Caco-2 (cell line): ENCODE measurements at regions not wholly inside any gene's neighbourhood (a gene's known extent, or its start where the extent isn't known, plus 50 kb on each side); places are given as distances from the start of the nearest gene placed in this dataset.
A peak's percentile ranks its signal among the peaks of the same experiment; 100 is the strongest.

Source experiments
- BruUV-seq: library from RNA; stranded (reverse); fragments of 400-500 nt; replicated peaks from 2 replicates; lab custom pipeline; 2021; lab: Mats Ljungman, UMichigan
- CTCF ChIA-PET: fragments of 300-600 bp; sonication (Branson Sonifier 250); formaldehyde crosslinking; loops from one replicate; lab custom pipeline; 2022; ENCODE audit warnings: antibody characterized with exemption; lab: Charles Lee
- POLR2A ChIA-PET: fragments of 300-600 bp; sonication (Branson Sonifier 250); formaldehyde crosslinking; loops from one replicate; lab custom pipeline; 2022; ENCODE audit warnings: antibody characterized with exemption; lab: Charles Lee
- DNase-seq, 2 experiments: peaks; one replicate each; pipeline versions ENCODE4 v3.0.0 to v3.0.0-alpha.2; 2020 to 2022
- H3K27me3 ChIP-seq: replicated peaks from 2 replicates; pipeline ENCODE4 v1.6.0; 2011; ENCODE audit warnings: low read length; ENCODE audit not compliant: control insufficient read depth, insufficient read depth
- H3K36me3 ChIP-seq: 2 replicates; pipeline ENCODE4 v1.5.1; 2011; ENCODE audit warnings: low read length; ENCODE audit not compliant: control insufficient read depth, insufficient read depth
- H3K4me1 ChIP-seq: fragments of 250-450 bp; sonication (Bioruptor Pico); 2 replicates; pipeline ENCODE4 v1.5.1; 2020; ENCODE audit warnings: mild to moderate bottlenecking
- H3K4me3 ChIP-seq: 2 replicates; pipeline ENCODE4 v1.5.1; 2011; ENCODE audit warnings: low read depth, mild to moderate bottlenecking, control low read depth, low read length
- H3K9me3 ChIP-seq: fragments of 250-450 bp; sonication (Bioruptor Pico); 2 replicates; pipeline ENCODE4 v1.5.1; 2020; ENCODE audit warnings: mild to moderate bottlenecking, moderate library complexity
- H3K27ac Mint-ChIP-seq: one replicate; pipeline ENCODE4 v1.8.0; 2022; ENCODE audit warnings: mixed read lengths; ENCODE audit not compliant: unreplicated experiment
- H3K27me3 Mint-ChIP-seq: one replicate; pipeline ENCODE4 v1.8.0; 2022; ENCODE audit warnings: mixed read lengths; ENCODE audit not compliant: insufficient read depth, unreplicated experiment
- H3K36me3 Mint-ChIP-seq: one replicate; pipeline ENCODE4 v1.8.0; 2022; ENCODE audit warnings: mild to moderate bottlenecking, mixed read lengths; ENCODE audit not compliant: insufficient read depth, unreplicated experiment
- H3K4me1 Mint-ChIP-seq: one replicate; pipeline ENCODE4 v1.8.0; 2022; ENCODE audit warnings: low read depth, mixed read lengths; ENCODE audit not compliant: unreplicated experiment
- H3K4me3 Mint-ChIP-seq: one replicate; pipeline ENCODE4 v1.8.0; 2022; ENCODE audit warnings: mild to moderate bottlenecking, moderate library complexity, mixed read lengths; ENCODE audit not compliant: unreplicated experiment
- H3K9me3 Mint-ChIP-seq: one replicate; pipeline ENCODE4 v1.8.0; 2022; ENCODE audit warnings: mixed read lengths; ENCODE audit not compliant: unreplicated experiment
- CTCF ChIP-seq, 2 experiments: fragments of 200-600 bp in 1 of 2; IDR thresholded peaks; 1 replicate in 1 of 2; 2 replicates in 1 of 2; pipeline versions ENCODE4 v1.5.1 to v1.8.0; 2011 to 2022; ENCODE audit warnings: antibody characterized with exemption in 1 of 2, control low read depth in 1 of 2, inconsistent platforms in 1 of 2, low read depth in 1 of 2, low read length in 1 of 2, mild to moderate bottlenecking in 1 of 2, moderate library complexity in 1 of 2; ENCODE audit not compliant: insufficient read depth in 1 of 2, severe bottlenecking in 1 of 2, unreplicated experiment in 1 of 2
- intact Hi-C: fragments of 100-400 bp; cut with micrococcal nuclease; formaldehyde crosslinking; loops from one replicate; pipeline ENCODE4 v1.10.0; 2022; ENCODE audit not compliant: unreplicated experiment

- BruUV-seq: no TSS peak
Observed at GRCh38 chr4:84269536-84270044, 229.5 kb downstream of the NKX6-1 start.

GRCh38 chr4:84264652-84265051 is 234.4 kb downstream of the NKX6-1 start:
- Histone ChIP-seq H3K9me3 (peaks cover 5% of the 10 kb centered on the region), H3K27me3 (no peaks in the 10 kb centered on the region), H3K4me1 (peaks cover 8% of the 10 kb centered on the region), H3K36me3 (no peaks in the 10 kb centered on the region), H3K4me3 (no peak overlapping the region)
- Mint-ChIP-seq H3K36me3 (no peaks in the 10 kb centered on the region), H3K9me3 (peaks cover 17% of the 10 kb centered on the region), H3K27me3 (no peaks in the 10 kb centered on the region), H3K27ac (no peak overlapping the region), H3K4me1 (peaks cover 7% of the 10 kb centered on the region), H3K4me3 (no peak overlapping the region)
- CTCF ChIA-PET: no interaction called here
- POLR2A ChIA-PET: no interaction called here
- BruUV-seq: no TSS peak
- DNase-seq: no peak
- intact Hi-C loops: no loop called here
- TF ChIP-seq CTCF (IDR thresholded peaks at IDR 0.05; ENCODE audit: insufficient read depth in 1 of 2, low read depth in 1 of 2, low read length in 1 of 2, severe bottlenecking in 1 of 2, unreplicated experiment in 1 of 2): no peak

More at GRCh38 chr4:84269536-84270044, 229.5 kb downstream of the NKX6-1 start:
- H3K9me3 Mint-ChIP-seq: no peaks in the 10 kb centered on the region
- Histone ChIP-seq H3K36me3 (no peaks in the 10 kb centered on the region), H3K9me3 (no peaks in the 10 kb centered on the region), H3K4me1 (peaks cover 14% of the 10 kb centered on the region), H3K27me3 (no peaks in the 10 kb centered on the region), H3K4me3 (no peak overlapping the region)
- peak overlapping the region; percentile 47 for H3K4me3 Mint-ChIP-seq
- no peaks in the 10 kb centered on the region for H3K36me3 Mint-ChIP-seq
- no peak overlapping the region for H3K27ac Mint-ChIP-seq
- ChIA-PET POLR2A (no interaction called here), CTCF (no interaction called here)
- H3K27me3 Mint-ChIP-seq: no peaks in the 10 kb centered on the region
- H3K4me1 Mint-ChIP-seq: peaks cover 14% of the 10 kb centered on the region
- DNase-seq: no peak
- TF ChIP-seq CTCF (IDR thresholded peaks at IDR 0.05; ENCODE audit: insufficient read depth in 1 of 2, low read depth in 1 of 2, low read length in 1 of 2, severe bottlenecking in 1 of 2, unreplicated experiment in 1 of 2): no peak
- intact Hi-C loops: no loop called here

- H3K9me3 Mint-ChIP-seq: peaks cover 19% of the 10 kb centered on the region
- no peaks in the 10 kb centered on the region for H3K4me1 Mint-ChIP-seq
- H3K27me3 Mint-ChIP-seq: no peaks in the 10 kb centered on the region
- H3K27me3 ChIP-seq: no peaks in the 10 kb centered on the region
- DNase-seq: no peak
- no peaks in the 10 kb centered on the region for H3K36me3 Mint-ChIP-seq
- no peak overlapping the region for H3K4me3 ChIP-seq
- BruUV-seq: no TSS peak
- no peak for TF ChIP-seq CTCF (IDR thresholded peaks at IDR 0.05; ENCODE audit: insufficient read depth in 1 of 2, low read depth in 1 of 2, low read length in 1 of 2, severe bottlenecking in 1 of 2, unreplicated experiment in 1 of 2)
- no peaks in the 10 kb centered on the region for H3K36me3 ChIP-seq
- H3K27ac Mint-ChIP-seq: no peak overlapping the region
- intact Hi-C loops: no loop called here
- H3K9me3 ChIP-seq: peaks cover 5% of the 10 kb centered on the region
- H3K4me3 Mint-ChIP-seq: no peak overlapping the region
- H3K4me1 ChIP-seq: 0 out of 2 replicates have a peak, but pooled peaks cover 4% of the 10 kb centered on the region
- POLR2A ChIA-PET: no interaction called here
- CTCF ChIA-PET: no interaction called here
Observed at GRCh38 chr4:84263415-84263814, 235.7 kb downstream of the NKX6-1 start.
